K562 (cell line): ENCODE measurements at regions not wholly inside any gene's neighbourhood (a gene's known extent, or its start where the extent isn't known, plus 50 kb on each side); places are given as distances from the start of the nearest gene placed in this dataset.

Experiments
- ATAC-seq: fragments of 200-7000 bp; cut with Tn5 transposase; 3 replicates; pipeline ENCODE4 v1.9.1; 2020; ENCODE audit warnings: moderate library complexity
- BruUV-seq: library from RNA; stranded (reverse); fragments of 400-500 nt; replicated peaks from 2 replicates; lab custom pipeline; 2021; lab: Mats Ljungman, UMichigan
- CTCF ChIA-PET: fragments of 300-600 bp; formaldehyde crosslinking; extraction: SDS; loops from one replicate; lab custom pipeline; 2021; ENCODE audit warnings: low intra/inter-chr PET ratio; lab: Yijun Ruan, JAX
- POLR2A ChIA-PET: fragments of 300-600, 350-650 bp; sonication (Branson Sonifier 250); formaldehyde crosslinking; extraction: SDS; loops from one replicate; lab custom pipeline; 2021; ENCODE audit warnings: antibody characterized with exemption, inconsistent platforms; lab: Yijun Ruan, JAX
- DNase-seq, 4 experiments: peaks; one replicate each; pipeline versions ENCODE4 v3.0.0 to v3.0.0-alpha.2; 2011 to 2018; ENCODE audit warnings: low spot score in 3 of 4, mixed read lengths in 3 of 4; ENCODE audit errors: extremely low read depth in 1 of 4
- FAIRE-seq: peaks from 2 replicates; lab custom pipeline; 2011; peaks lifted over from hg19 to GRCh38; lab: Jason Lieb, UNC
- H2AFZ ChIP-seq: 2 replicates; pipeline ENCODE4 v1.6.0; 2011; ENCODE audit warnings: low read depth, low read length, control low read depth, inconsistent platforms
- H3K27ac ChIP-seq: fragments of 200-600 bp; 3 replicates; pipeline ENCODE4 v1.8.0; 2011; ENCODE audit warnings: low read depth, mild to moderate bottlenecking, control low read depth, inconsistent platforms, low read length, moderate library complexity, mixed read lengths; ENCODE audit errors: extremely low read depth
- H3K27me3 ChIP-seq, 2 experiments: fragments of 300-600 bp in 1 of 2; 2 replicates in 1 of 2; 3 replicates in 1 of 2; pipeline versions ENCODE4 v1.6.0 to v1.8.0; 2011; ENCODE audit warnings: inconsistent platforms in 2 of 2, low read length in 2 of 2, mild to moderate bottlenecking in 1 of 2, mixed read lengths in 1 of 2, moderate library complexity in 1 of 2; ENCODE audit not compliant: control insufficient read depth in 2 of 2, insufficient read depth in 2 of 2
- H3K36me3 ChIP-seq: fragments of 300-600 bp; 3 replicates; pipeline ENCODE4 v1.8.0; 2011; ENCODE audit warnings: mild to moderate bottlenecking, low read length, inconsistent platforms; ENCODE audit not compliant: control insufficient read depth, insufficient read depth
- H3K4me1 ChIP-seq, 2 experiments: fragments of 200-600 bp in 1 of 2; replicated peaks in 1 of 2; 2 replicates in 1 of 2; 3 replicates in 1 of 2; pipeline versions ENCODE4 v1.5.1 to v1.8.0; 2011; ENCODE audit warnings: inconsistent platforms in 2 of 2, low read length in 2 of 2, mild to moderate bottlenecking in 1 of 2, mixed read lengths in 1 of 2, moderate library complexity in 1 of 2; ENCODE audit not compliant: control insufficient read depth in 2 of 2, insufficient read depth in 2 of 2
- H3K4me2 ChIP-seq: 2 replicates; pipeline ENCODE4 v1.6.1; 2011; ENCODE audit warnings: low read length, control low read depth, inconsistent platforms, mixed read lengths; ENCODE audit not compliant: insufficient read depth
- H3K4me3 ChIP-seq: fragments of 200-600 bp; sonication (generic), shearing (Covaris generic); 2 replicates; pipeline ENCODE4 v1.5.1; 2016; ENCODE audit warnings: control low read depth, inconsistent platforms
- H3K79me2 ChIP-seq: fragments of 200-600 bp; 3 replicates; pipeline ENCODE4 v1.8.0; 2011; ENCODE audit warnings: low read length, inconsistent platforms; ENCODE audit not compliant: control insufficient read depth, insufficient read depth
- H3K9ac ChIP-seq, 2 experiments: 2 replicates each; pipeline versions ENCODE4 v1.6.0 to v1.6.1; 2011; ENCODE audit warnings: low read depth in 2 of 2, low read length in 2 of 2, control low read depth in 1 of 2, inconsistent platforms in 1 of 2, mild to moderate bottlenecking in 1 of 2, mixed read lengths in 1 of 2; ENCODE audit not compliant: insufficient read depth in 1 of 2
- H3K9me1 ChIP-seq: one replicate; pipeline ENCODE4 v1.6.0; 2011; ENCODE audit warnings: inconsistent platforms, mild to moderate bottlenecking, low read length, moderate library complexity; ENCODE audit not compliant: control insufficient read depth, insufficient read depth
- H3K9me3 ChIP-seq: replicated peaks from 2 replicates; pipeline ENCODE4 v1.5.1; 2011; ENCODE audit warnings: low read depth, low read length, inconsistent platforms; ENCODE audit not compliant: control insufficient read depth, insufficient read depth
- H4K20me1 ChIP-seq: replicated peaks from 2 replicates; pipeline ENCODE4 v1.6.1; 2011; ENCODE audit warnings: low read length, inconsistent platforms, mixed read lengths; ENCODE audit not compliant: control insufficient read depth, insufficient read depth
- ARID4B ChIP-seq: sonication (generic); formaldehyde crosslinking; IDR thresholded peaks from 2 replicates; pipeline ENCODE4 v1.8.0; 2022; ENCODE audit warnings: mild to moderate bottlenecking, missing genetic modification reagents
- ILK ChIP-seq: fragments of 450-650 bp; IDR thresholded peaks from 2 replicates; pipeline ENCODE4 v1.6.1; 2016; ENCODE audit warnings: missing genetic modification characterization, low read depth, mild to moderate bottlenecking, missing compliant biosample characterization, moderate library complexity, borderline replicate concordance
- KAT2B ChIP-seq: IDR thresholded peaks from one replicate; pipeline ENCODE4 v1.6.1; 2012; ENCODE audit warnings: low read depth, mild to moderate bottlenecking, control low read depth, inconsistent platforms, low read length, moderate library complexity
- MEF2D ChIP-seq: conservative IDR thresholded peaks from 2 replicates; pipeline ENCODE4 v1.6.1; 2016; ENCODE audit warnings: low read depth, missing genetic modification characterization, missing compliant biosample characterization
- NCOA6 ChIP-seq: fragments of 450-650 bp; IDR thresholded peaks from 2 replicates; pipeline ENCODE4 v1.6.1; 2017; ENCODE audit warnings: mild to moderate bottlenecking
- NONO ChIP-seq, 2 experiments: fragments of 200-400 bp in 1 of 2; fragments of 450-650 bp in 1 of 2; formaldehyde crosslinking in 1 of 2; IDR thresholded peaks; 2 replicates each; pipeline ENCODE4 v1.6.1; 2017; ENCODE audit warnings: low read depth in 2 of 2, mild to moderate bottlenecking in 2 of 2, moderate library complexity in 2 of 2, low read length in 1 of 2
- NR1H2 ChIP-seq: sonication (generic); formaldehyde crosslinking; IDR thresholded peaks from 2 replicates; pipeline ENCODE4 v1.4.0; 2020; ENCODE audit warnings: mild to moderate bottlenecking, missing genetic modification reagents
- PPARD ChIP-seq: fragments of 250-450 bp; sonication (Bioruptor Pico); IDR thresholded peaks from 2 replicates; pipeline ENCODE4 v1.8.0; 2022; ENCODE audit warnings: inconsistent platforms, mild to moderate bottlenecking, moderate library complexity
- RBFOX2 ChIP-seq: fragments of 200-400 bp; formaldehyde crosslinking; IDR thresholded peaks from 2 replicates; pipeline ENCODE4 v1.6.1; 2017; ENCODE audit warnings: low read depth, mild to moderate bottlenecking, low read length, moderate library complexity
- ZC3H4 ChIP-seq: sonication (generic); formaldehyde crosslinking; IDR thresholded peaks from 2 replicates; pipeline ENCODE4 v1.9.0; 2021; ENCODE audit warnings: missing genetic modification reagents, borderline replicate concordance
- ZNF3 ChIP-seq: fragments of 250-450 bp; sonication (Bioruptor Pico); IDR thresholded peaks from 2 replicates; pipeline ENCODE4 v1.5.0; 2021; ENCODE audit warnings: mild to moderate bottlenecking, moderate library complexity
- ZNF561 ChIP-seq: fragments of 450-650 bp; formaldehyde crosslinking; conservative IDR thresholded peaks from 2 replicates; pipeline ENCODE4 v1.4.0; 2020; ENCODE audit warnings: mild to moderate bottlenecking, moderate library complexity
- ZNF75A ChIP-seq: fragments of 450-650 bp; formaldehyde crosslinking; IDR thresholded peaks from 2 replicates; pipeline ENCODE4 v1.4.0; 2020; ENCODE audit warnings: mild to moderate bottlenecking
- WGBS: fragments of 100-300 bp; shearing (Covaris generic); methylation state at CpG from one replicate; pipeline ENCODE4 v1.1.6; 2016; ENCODE audit warnings: low coverage, mixed read lengths; ENCODE audit not compliant: insufficient coverage; ENCODE audit errors: missing lambda C conversion rate; 5-methylcytosine and 5-hydroxymethylcytosine counted together
- in situ Hi-C: fragments of 300-500 bp; cut with MboI; formaldehyde crosslinking; loops from 4 replicates; pipeline ENCODE4 v1.15.0; 2018; ENCODE audit warnings: inconsistent platforms, mixed read lengths
- intact Hi-C: fragments of 100-400 bp; cut with micrococcal nuclease; formaldehyde crosslinking; loops from 2 replicates; pipeline ENCODE4 v1.14.2; 2022

GRCh38 chr3:187919544-187919943 is 174.3 kb upstream of the BCL6 start (continued):
- TF ChIP-seq ARID4B (no peak), NR1H2 (no peak), ZNF75A (CRISPR knock-in tag) (no peak), NCOA6 (no peak), KAT2B (no peak)

- Histone ChIP-seq H3K36me3 (no peaks in the 10 kb centered on the region), H4K20me1 (no peaks in the 10 kb centered on the region), H3K27me3 (peaks cover 0 to 4% of the 10 kb centered on the region in 2 experiments; a peak in 1 of 5 replicates), H3K79me2 (no peaks in the 10 kb centered on the region), H3K4me1 (no peaks in the 10 kb centered on the region), H3K4me3 (no peak overlapping the region), H3K9me3 (no peaks in the 10 kb centered on the region), H3K27ac (no peak overlapping the region), H3K9ac (no peak overlapping the region), H3K4me2 (no peak overlapping the region), H3K9me1 (no peaks in the 10 kb centered on the region), H2AFZ (no peak overlapping the region)
- no peak for DNase-seq
- no TSS peak for BruUV-seq
- CTCF ChIA-PET = interaction anchor here (0.6 kb wide), 1 partner anchor 61 kb away, joined by 3 read pairs; no protein-coding TSS in a partner anchor
- in situ Hi-C loops (no loop called here), intact Hi-C loops (no loop called here)
- WGBS = 0% methylated on average over 1 of the region's 1 CpG
- no peak for ATAC-seq
- no peak for FAIRE-seq
- TF ChIP-seq RBFOX2 (no peak), PPARD (CRISPR knock-in tag) (no peak), NONO (IDR thresholded peaks at IDR 0.05; ENCODE audit: low read depth in 2 of 2, low read length in 1 of 2) (no peak), ZNF3 (no peak), ZC3H4 (CRISPR knock-in tag) (no peak), ZNF561 (CRISPR knock-in tag) (no peak), ILK (tag) (no peak), MEF2D (tag) (no peak)
- POLR2A ChIA-PET = no interaction called here
Measured at GRCh38 chr3:187920030-187920429, 174.8 kb upstream of the BCL6 start.
